Upper lobe of right lung (tissue), 1 donor: ENCODE measurements at regions not wholly inside any gene's neighbourhood (a gene's known extent, or its start where the extent isn't known, plus 50 kb on each side); places are given as distances from the start of the nearest gene placed in this dataset.

Experiments used
- ATAC-seq: fragments of 200-7000 bp; cut with Tn5 transposase; one replicate; pipeline ENCODE4 v1.9.1; 2020; ENCODE audit warnings: mild to moderate bottlenecking, moderate library complexity
- DNase-seq: peaks from one replicate; pipeline ENCODE4 v3.0.0-alpha.2; 2020
- H3K27ac ChIP-seq: fragments of 200-600 bp; one replicate; pipeline ENCODE4 v1.8.0; 2022
- H3K27me3 ChIP-seq: fragments of 200-600 bp; one replicate; pipeline ENCODE4 v1.8.0; 2022; ENCODE audit warnings: mild to moderate bottlenecking
- H3K36me3 ChIP-seq: fragments of 200-600 bp; one replicate; pipeline ENCODE4 v1.8.0; 2022
- H3K4me1 ChIP-seq: fragments of 200-600 bp; one replicate; pipeline ENCODE4 v1.8.0; 2022
- H3K4me3 ChIP-seq: fragments of 200-600 bp; one replicate; pipeline ENCODE4 v1.8.0; 2022; ENCODE audit warnings: mild to moderate bottlenecking
- H3K9me3 ChIP-seq: fragments of 200-600 bp; one replicate; pipeline ENCODE4 v1.8.0; 2022
- CTCF ChIP-seq: fragments of 200-600 bp; IDR thresholded peaks from one replicate; pipeline ENCODE4 v1.8.0; 2022; ENCODE audit warnings: antibody characterized with exemption
- intact Hi-C: fragments of 100-400 bp; cut with DNase I; formaldehyde crosslinking; loops from one replicate; pipeline ENCODE4 v1.11.0; 2022
- donor health status: DM: no; HTN: yes; CAD: no; lungs with severe emphysema.

GRCh38 chr6:133591275-133591674 is 297.6 kb upstream of the TCF21 start:
- no peaks in the 10 kb centered on the region for H3K9me3 ChIP-seq
- no peaks in the 10 kb centered on the region for H3K27me3 ChIP-seq
- no peak for TF ChIP-seq CTCF
- intact Hi-C loops = no loop called here
- DNase-seq (no peak), ATAC-seq (no peak)
- H3K27ac ChIP-seq = no peak overlapping the region
- no peaks in the 10 kb centered on the region for H3K36me3 ChIP-seq
- no peak overlapping the region for H3K4me3 ChIP-seq
- H3K4me1 ChIP-seq = no peaks in the 10 kb centered on the region

GRCh38 chr6:133594652-133595110 is 294.2 kb upstream of the TCF21 start:
- Histone ChIP-seq H3K9me3 (no peaks in the 10 kb centered on the region), H3K4me3 (no peak overlapping the region), H3K4me1 (no peaks in the 10 kb centered on the region), H3K36me3 (no peaks in the 10 kb centered on the region), H3K27me3 (no peaks in the 10 kb centered on the region), H3K27ac (no peak overlapping the region)
- no peak for TF ChIP-seq CTCF
- ATAC-seq = no peak
- DNase-seq = no peak
- intact Hi-C loops = no loop called here

GRCh38 chr6:133595111-133595761 is 293.7 kb upstream of the TCF21 start:
- ATAC-seq (no peak), DNase-seq (no peak)
- no peak overlapping the region for H3K27ac ChIP-seq
- TF ChIP-seq CTCF = no peak
- no peaks in the 10 kb centered on the region for H3K9me3 ChIP-seq
- H3K27me3 ChIP-seq = no peaks in the 10 kb centered on the region
- no peaks in the 10 kb centered on the region for H3K4me1 ChIP-seq
- no peaks in the 10 kb centered on the region for H3K36me3 ChIP-seq
- intact Hi-C loops = no loop called here
- H3K4me3 ChIP-seq = no peak overlapping the region

GRCh38 chr6:133606852-133607251 is 282.1 kb upstream of the TCF21 start:
- no peak overlapping the region for H3K27ac ChIP-seq
- no peak for TF ChIP-seq CTCF
- intact Hi-C loops = no loop called here

GRCh38 chr6:133608620-133609019 is 280.3 kb upstream of the TCF21 start:
- no peaks in the 10 kb centered on the region for H3K4me1 ChIP-seq
- H3K27me3 ChIP-seq = no peaks in the 10 kb centered on the region
- no peak for DNase-seq
- H3K4me3 ChIP-seq = no peak overlapping the region
- no peaks in the 10 kb centered on the region for H3K9me3 ChIP-seq
- H3K27ac ChIP-seq = no peak overlapping the region
- TF ChIP-seq CTCF = no peak
- ATAC-seq = no peak
- intact Hi-C loops = no loop called here
- no peaks in the 10 kb centered on the region for H3K36me3 ChIP-seq

More at GRCh38 chr6:133606852-133607251, 282.1 kb upstream of the TCF21 start:
- H3K4me3 ChIP-seq = no peak overlapping the region
- no peaks in the 10 kb centered on the region for H3K9me3 ChIP-seq
- H3K27me3 ChIP-seq = no peaks in the 10 kb centered on the region
- no peaks in the 10 kb centered on the region for H3K4me1 ChIP-seq
- H3K36me3 ChIP-seq = no peaks in the 10 kb centered on the region
- no peak for DNase-seq
- no peak for ATAC-seq
